Muscle layer of duodenum (tissue), 2 donors: ENCODE measurements at regions not wholly inside any gene's neighbourhood (a gene's known extent, or its start where the extent isn't known, plus 50 kb on each side); places are given as distances from the start of the nearest gene placed in this dataset.

Source experiments
- H3K27ac ChIP-seq: one replicate; pipeline ENCODE4 v1.7.0; 2013; ENCODE audit warnings: mild to moderate bottlenecking, low read length
- H3K27me3 ChIP-seq: one replicate; pipeline ENCODE4 v1.7.0; 2013; ENCODE audit warnings: low read depth, mild to moderate bottlenecking, control low read depth, low read length
- H3K36me3 ChIP-seq, 2 donors: one replicate each; pipeline ENCODE4 v1.7.0; 2013; ENCODE audit warnings: low read length in 2 of 2, control low read depth in 1 of 2, mild to moderate bottlenecking in 1 of 2; ENCODE audit not compliant: insufficient read depth in 2 of 2, control insufficient read depth in 1 of 2
- H3K4me1 ChIP-seq, 2 donors: one replicate each; pipeline ENCODE4 v1.7.0; 2013; ENCODE audit warnings: low read length in 2 of 2, mild to moderate bottlenecking in 2 of 2, control low read depth in 1 of 2, moderate library complexity in 1 of 2; ENCODE audit not compliant: insufficient read depth in 2 of 2, control insufficient read depth in 1 of 2
- H3K4me3 ChIP-seq, 2 donors: one replicate each; pipeline ENCODE4 v1.7.0; 2013; ENCODE audit warnings: low read length in 2 of 2, low read depth in 1 of 2, mild to moderate bottlenecking in 1 of 2
- H3K9me3 ChIP-seq, 2 donors: one replicate each; pipeline ENCODE4 v1.7.0; 2013; ENCODE audit warnings: low read length in 2 of 2, control low read depth in 1 of 2, mild to moderate bottlenecking in 1 of 2; ENCODE audit not compliant: control insufficient read depth in 1 of 2
- donor health status: healthy.

GRCh38 chr3:40862946-40863345, 336.4 kb upstream of the CTNNB1 start:
- Histone ChIP-seq H3K27ac (no peak overlapping the region), H3K36me3 (no peaks in the 10 kb centered on the region), H3K4me1 (no peaks in the 10 kb centered on the region), H3K27me3 (no peaks in the 10 kb centered on the region), H3K9me3 (no peaks in the 10 kb centered on the region), H3K4me3 (no peak overlapping the region)

- no peak overlapping the region for H3K4me3 ChIP-seq
- no peaks in the 10 kb centered on the region for H3K4me1 ChIP-seq
- no peaks in the 10 kb centered on the region for H3K27me3 ChIP-seq
- no peak overlapping the region for H3K27ac ChIP-seq
- H3K36me3 ChIP-seq, result no peaks in the 10 kb centered on the region
- H3K9me3 ChIP-seq, result no peaks in the 10 kb centered on the region
These were observed 335.0 kb upstream of the CTNNB1 start for GRCh38 chr3:40864146-40864782.

DNA sequence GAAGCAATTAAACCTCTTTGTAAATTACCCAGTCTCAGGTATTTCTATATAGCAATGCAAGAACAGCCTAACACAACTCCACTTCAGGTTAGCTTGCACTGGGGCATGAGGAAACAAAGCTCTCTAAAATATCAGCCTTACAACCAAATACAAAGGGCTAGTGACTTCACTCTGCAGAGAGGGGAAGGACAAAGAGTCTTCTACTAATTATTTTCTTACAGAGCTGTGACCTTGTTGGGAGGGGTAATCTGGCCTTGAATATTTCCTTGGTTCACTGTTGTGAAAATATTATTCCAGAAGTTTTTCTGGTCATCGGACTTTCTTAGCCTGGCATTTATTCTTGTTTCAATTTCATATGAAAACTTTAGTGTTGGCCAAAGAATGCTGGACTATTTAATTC, 334.4 kb upstream of the CTNNB1 start:
- H3K27ac ChIP-seq, result no peak overlapping the region
- H3K27me3 ChIP-seq, result no peaks in the 10 kb centered on the region
- no peaks in the 10 kb centered on the region for H3K36me3 ChIP-seq
- H3K4me1 ChIP-seq, result no peaks in the 10 kb centered on the region
- H3K9me3 ChIP-seq, result no peaks in the 10 kb centered on the region
- no peak overlapping the region for H3K4me3 ChIP-seq

DNA sequence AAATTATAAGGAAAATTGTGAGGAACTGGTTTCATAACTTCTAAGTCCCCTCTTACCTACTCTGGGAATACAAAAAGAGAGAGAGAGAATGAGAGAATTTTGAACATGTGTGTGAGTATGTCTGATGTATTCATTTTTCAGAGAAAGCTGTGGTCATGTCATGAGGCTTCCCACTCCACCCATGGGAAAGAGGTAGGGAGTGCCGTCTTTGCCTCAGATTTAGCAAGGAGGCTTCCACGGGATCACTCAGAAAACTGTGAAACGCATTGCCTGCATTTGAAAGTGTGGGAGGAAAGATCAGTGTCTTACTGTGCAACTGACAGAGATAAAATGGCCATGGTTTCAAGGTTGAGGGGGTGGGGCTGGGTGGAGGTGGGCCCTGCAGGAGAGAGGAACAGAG, 331.5 kb upstream of the CTNNB1 start:
- Histone ChIP-seq H3K4me3 (no peak overlapping the region), H3K36me3 (no peaks in the 10 kb centered on the region), H3K4me1 (no peaks in the 10 kb centered on the region), H3K27me3 (no peaks in the 10 kb centered on the region), H3K27ac (no peak overlapping the region), H3K9me3 (no peaks in the 10 kb centered on the region)

GRCh38 chr3:40869013-40869412, 330.3 kb upstream of the CTNNB1 start:
- H3K9me3 ChIP-seq, result no peaks in the 10 kb centered on the region
- H3K4me3 ChIP-seq, result no peak overlapping the region
- no peaks in the 10 kb centered on the region for H3K4me1 ChIP-seq
- H3K36me3 ChIP-seq, result no peaks in the 10 kb centered on the region
- no peak overlapping the region for H3K27ac ChIP-seq
- H3K27me3 ChIP-seq, result no peaks in the 10 kb centered on the region

GRCh38 chr3:40869939-40870338, 329.4 kb upstream of the CTNNB1 start:
- Histone ChIP-seq H3K4me3 (no peak overlapping the region), H3K4me1 (no peaks in the 10 kb centered on the region), H3K27ac (no peak overlapping the region), H3K36me3 (no peaks in the 10 kb centered on the region), H3K27me3 (no peaks in the 10 kb centered on the region), H3K9me3 (no peaks in the 10 kb centered on the region)

GRCh38 chr3:40871394-40871793, 327.9 kb upstream of the CTNNB1 start:
- Histone ChIP-seq H3K27ac (no peak overlapping the region), H3K4me3 (no peak overlapping the region), H3K4me1 (no peaks in the 10 kb centered on the region), H3K36me3 (no peaks in the 10 kb centered on the region), H3K27me3 (no peaks in the 10 kb centered on the region), H3K9me3 (no peaks in the 10 kb centered on the region)

GRCh38 chr3:40872258-40872920, 326.9 kb upstream of the CTNNB1 start:
- Histone ChIP-seq H3K36me3 (no peaks in the 10 kb centered on the region), H3K27ac (no peak overlapping the region), H3K27me3 (no peaks in the 10 kb centered on the region), H3K9me3 (no peaks in the 10 kb centered on the region), H3K4me3 (no peak overlapping the region), H3K4me1 (peaks cover 0 to under 1% of the 10 kb centered on the region in 2 donors)

DNA sequence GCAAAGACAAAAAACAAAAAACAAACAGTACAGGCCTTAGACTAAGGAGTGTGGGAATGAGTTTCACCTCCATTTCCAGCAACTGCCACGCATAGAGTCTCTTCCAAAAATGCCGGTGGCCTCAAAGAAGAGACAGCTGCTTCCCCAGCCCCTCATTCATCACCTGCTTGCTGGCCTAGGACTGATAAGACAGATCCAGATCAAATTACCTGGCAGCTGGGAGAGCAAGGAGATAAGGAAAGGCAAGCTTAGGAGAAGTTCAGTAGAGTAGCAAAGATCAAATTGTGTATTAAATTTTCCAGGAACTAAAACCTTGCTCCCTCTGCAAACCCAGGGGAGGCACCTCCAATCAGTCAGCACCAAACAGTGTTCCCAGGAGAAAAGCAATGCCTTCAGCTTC, 325.8 kb upstream of the CTNNB1 start:
- Histone ChIP-seq H3K9me3 (no peaks in the 10 kb centered on the region), H3K27ac (no peak overlapping the region), H3K27me3 (no peaks in the 10 kb centered on the region), H3K4me3 (no peak overlapping the region), H3K4me1 (peaks cover 0 to 6% of the 10 kb centered on the region in 2 donors), H3K36me3 (no peaks in the 10 kb centered on the region)

GRCh38 chr3:40873934-40874699, 325.2 kb upstream of the CTNNB1 start:
- Histone ChIP-seq H3K9me3 (no peaks in the 10 kb centered on the region), H3K27ac (no peak overlapping the region), H3K27me3 (no peaks in the 10 kb centered on the region), H3K36me3 (no peaks in the 10 kb centered on the region), H3K4me1 (peaks cover 0 to 6% of the 10 kb centered on the region in 2 donors), H3K4me3 (no peak overlapping the region)

DNA sequence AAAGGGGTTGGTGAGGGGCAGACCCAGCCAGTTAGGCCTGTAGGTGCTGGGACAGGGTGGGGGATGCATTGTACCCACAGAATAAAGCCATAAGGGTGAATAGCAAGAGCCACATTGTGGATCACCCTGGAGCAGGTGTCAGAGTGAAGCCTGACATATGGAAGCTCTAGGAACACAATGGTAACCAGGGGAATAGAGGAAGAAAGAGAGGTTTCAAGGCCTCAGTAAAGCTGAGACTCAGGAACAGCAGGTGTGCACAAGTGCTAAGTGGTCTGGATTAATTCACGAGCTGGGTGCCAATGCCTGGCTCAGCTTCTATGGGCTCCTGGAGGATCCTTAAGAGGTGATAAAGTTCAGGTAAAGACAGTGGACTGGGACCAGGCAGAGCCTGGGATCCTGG, 323.7 kb upstream of the CTNNB1 start:
- Histone ChIP-seq H3K27ac (no peak overlapping the region), H3K9me3 (no peaks in the 10 kb centered on the region), H3K4me1 (peaks cover 0 to 6% of the 10 kb centered on the region in 2 donors), H3K36me3 (no peaks in the 10 kb centered on the region), H3K4me3 (no peak overlapping the region), H3K27me3 (no peaks in the 10 kb centered on the region)
